CD4-positive, alpha-beta memory T cell (primary cell): ENCODE measurements at regions not wholly inside any gene's neighbourhood (a gene's known extent, or its start where the extent isn't known, plus 50 kb on each side); places are given as distances from the start of the nearest gene placed in this dataset.

ENCODE experiments used
- CTCF ChIA-PET: fragments of 350-600 bp; sonication (Branson Sonifier 250); formaldehyde crosslinking; loops from one replicate; lab custom pipeline; 2021; ENCODE audit warnings: inconsistent platforms; ENCODE audit not compliant: partially characterized antibody; lab: Charles Lee
- POLR2A ChIA-PET: fragments of 350-600 bp; sonication (Branson Sonifier 250); formaldehyde crosslinking; loops from one replicate; lab custom pipeline; 2021; ENCODE audit not compliant: partially characterized antibody; lab: Charles Lee
- DNase-seq, 5 donors: peaks; one replicate each; pipeline versions ENCODE4 v3.0.0 to v3.0.0-alpha.2; 2020 to 2022; ENCODE audit warnings: mixed read lengths in 1 of 5
- H3K27ac ChIP-seq: one replicate; pipeline ENCODE4 v1.7.0; 2013; ENCODE audit warnings: low read depth, low read length
- H3K27me3 ChIP-seq: 2 replicates; pipeline ENCODE4 v1.7.0; 2013; ENCODE audit warnings: mild to moderate bottlenecking, low read length, moderate library complexity; ENCODE audit not compliant: insufficient read depth
- H3K36me3 ChIP-seq: 2 replicates; pipeline ENCODE4 v1.7.0; 2013; ENCODE audit warnings: mild to moderate bottlenecking, low read length, moderate library complexity; ENCODE audit not compliant: insufficient read depth
- H3K4me1 ChIP-seq: 2 replicates; pipeline ENCODE4 v1.7.0; 2013; ENCODE audit warnings: mild to moderate bottlenecking, low read length, moderate library complexity; ENCODE audit not compliant: insufficient read depth
- H3K4me3 ChIP-seq, 2 donors: one replicate each; pipeline ENCODE4 v1.7.0; 2013; ENCODE audit warnings: low read length in 2 of 2, mild to moderate bottlenecking in 1 of 2
- H3K9me3 ChIP-seq, 2 donors: one replicate each; pipeline ENCODE4 v1.7.0; 2013; ENCODE audit warnings: low read length in 2 of 2, control low read depth in 1 of 2; ENCODE audit not compliant: control insufficient read depth in 1 of 2
- H3K27ac Mint-ChIP-seq, 7 donors: one replicate each; pipeline ENCODE4 v1.8.0; 2020 to 2021; ENCODE audit warnings: mixed read lengths in 7 of 7, mild to moderate bottlenecking in 6 of 7, inconsistent platforms in 3 of 7, moderate library complexity in 3 of 7
- H3K27me3 Mint-ChIP-seq, 2 donors: one replicate each; pipeline ENCODE4 v1.8.0; 2020 to 2021; ENCODE audit warnings: mixed read lengths in 2 of 2
- H3K36me3 Mint-ChIP-seq, 2 donors: one replicate each; pipeline ENCODE4 v1.8.0; 2020 to 2021; ENCODE audit warnings: mixed read lengths in 2 of 2, inconsistent platforms in 1 of 2, mild to moderate bottlenecking in 1 of 2
- H3K4me1 Mint-ChIP-seq, 4 donors: one replicate each; pipeline ENCODE4 v1.8.0; 2020 to 2021; ENCODE audit warnings: mixed read lengths in 4 of 4, mild to moderate bottlenecking in 1 of 4
- H3K4me3 Mint-ChIP-seq, 8 donors: one replicate each; pipeline ENCODE4 v1.8.0; 2020 to 2021; ENCODE audit warnings: mixed read lengths in 8 of 8, mild to moderate bottlenecking in 7 of 8, moderate library complexity in 6 of 8, inconsistent platforms in 3 of 8
- H3K9me3 Mint-ChIP-seq, 8 donors: one replicate each; pipeline ENCODE4 v1.8.0; 2020 to 2021; ENCODE audit warnings: mixed read lengths in 8 of 8, mild to moderate bottlenecking in 5 of 8, inconsistent platforms in 3 of 8, moderate library complexity in 1 of 8
- intact Hi-C: fragments of 100-400 bp; cut with micrococcal nuclease; formaldehyde crosslinking; loops from one replicate; pipeline ENCODE4 v1.15.1; 2023

DNA sequence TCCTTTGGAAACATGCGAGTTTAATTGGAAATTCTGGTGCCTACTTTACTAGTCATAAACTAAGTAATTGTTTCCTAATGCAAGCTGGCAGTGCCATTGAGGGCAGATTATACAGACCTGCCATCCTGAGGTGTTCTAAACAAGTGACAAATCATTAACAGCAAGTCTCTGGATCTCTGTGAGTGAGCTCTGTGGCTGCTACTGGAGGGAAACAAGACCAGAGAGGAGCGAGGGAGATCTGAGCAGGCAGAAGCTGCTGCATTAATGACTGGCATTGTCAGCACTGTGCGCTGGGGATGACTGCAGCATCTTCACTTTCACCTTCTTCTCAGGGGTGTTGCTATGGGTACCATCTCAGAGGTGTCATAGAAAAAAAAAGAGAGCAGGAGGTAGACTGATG, 308.4 kb upstream of the DPH6 start:
- H3K4me3 ChIP-seq = no peak overlapping the region
- H3K4me1 ChIP-seq = no peaks in the 10 kb centered on the region
- Mint-ChIP-seq H3K9me3 (peaks cover 0 to 2% (median 0%) of the 10 kb centered on the region in 8 donors), H3K27me3 (no peaks in the 10 kb centered on the region), H3K36me3 (no peaks in the 10 kb centered on the region), H3K4me1 (no peaks in the 10 kb centered on the region), H3K27ac (no peak overlapping the region), H3K4me3 (no peak overlapping the region)
- DNase-seq = no peak
- H3K9me3 ChIP-seq = no peaks in the 10 kb centered on the region
- ChIA-PET CTCF (no interaction called here), POLR2A (no interaction called here)
- H3K27me3 ChIP-seq = no peaks in the 10 kb centered on the region
- H3K36me3 ChIP-seq = no peaks in the 10 kb centered on the region
- H3K27ac ChIP-seq = no peak overlapping the region
- intact Hi-C loops = no loop called here

DNA sequence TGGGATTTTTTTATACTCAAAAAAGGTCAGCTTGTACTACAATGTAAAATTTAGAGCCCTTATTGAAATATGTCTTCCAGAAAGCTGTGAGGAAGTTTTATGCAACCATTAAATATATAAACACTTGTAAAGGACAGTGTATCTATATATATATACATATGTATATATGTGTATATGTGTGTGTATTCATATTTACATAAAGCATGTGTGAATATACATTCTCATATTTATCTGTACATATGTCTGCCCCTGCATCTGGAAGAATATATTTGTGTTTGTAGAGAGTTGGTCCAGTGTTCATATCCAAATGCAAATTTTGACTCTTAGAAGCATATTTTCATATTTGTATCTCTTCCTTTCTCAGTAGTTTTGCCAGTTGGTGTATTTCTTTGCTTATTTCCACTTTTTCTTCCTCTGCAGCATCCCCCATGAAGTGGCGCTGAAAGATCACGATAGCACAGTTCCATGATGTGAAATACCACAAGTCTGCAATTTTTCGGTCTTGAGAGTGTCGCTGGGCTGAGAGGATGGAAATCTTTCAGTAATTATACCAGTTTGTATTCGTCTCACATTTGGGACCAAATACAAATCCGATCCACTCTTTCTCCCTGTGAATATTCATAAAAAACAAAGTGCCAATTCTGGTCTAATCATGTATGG, 311.7 kb upstream of the DPH6 start:
- H3K36me3 ChIP-seq = no peaks in the 10 kb centered on the region
- Mint-ChIP-seq H3K27me3 (no peaks in the 10 kb centered on the region), H3K9me3 (peaks cover 0 to 2% (median 0%) of the 10 kb centered on the region in 8 donors), H3K4me3 (no peak overlapping the region), H3K36me3 (no peaks in the 10 kb centered on the region), H3K27ac (no peak overlapping the region), H3K4me1 (no peaks in the 10 kb centered on the region)
- no peaks in the 10 kb centered on the region for H3K27me3 ChIP-seq
- ChIA-PET POLR2A (no interaction called here), CTCF (no interaction called here)
- intact Hi-C loops = no loop called here
- H3K27ac ChIP-seq = no peak overlapping the region
- no peak overlapping the region for H3K4me3 ChIP-seq
- DNase-seq = no peak
- no peaks in the 10 kb centered on the region for H3K9me3 ChIP-seq
- H3K4me1 ChIP-seq = no peaks in the 10 kb centered on the region

DNA sequence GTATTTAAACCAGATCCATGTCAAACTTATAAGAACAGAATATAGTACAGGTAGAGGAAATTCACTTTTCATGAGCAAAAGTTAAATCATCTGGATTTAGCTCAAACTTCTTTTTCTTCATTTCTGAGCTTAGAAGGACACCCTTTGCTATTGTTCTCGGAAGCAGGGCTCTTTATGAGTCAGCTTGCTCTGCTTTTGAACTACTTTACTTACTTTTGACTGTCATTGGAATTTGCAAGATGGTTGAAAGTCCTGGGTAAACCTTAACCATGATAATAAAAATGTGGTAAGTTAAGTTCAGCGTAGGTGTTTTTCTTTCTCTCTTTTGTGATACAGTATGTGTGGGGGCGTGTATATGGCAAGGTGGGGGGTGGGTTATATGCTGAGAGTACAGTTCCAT, 312.7 kb upstream of the DPH6 start:
- H3K9me3 Mint-ChIP-seq = peaks cover 0 to 2% (median 0%) of the 10 kb centered on the region in 8 donors
- no peaks in the 10 kb centered on the region for H3K4me1 Mint-ChIP-seq
- no peak overlapping the region for H3K4me3 Mint-ChIP-seq
- Histone ChIP-seq H3K36me3 (no peaks in the 10 kb centered on the region), H3K27me3 (no peaks in the 10 kb centered on the region), H3K4me3 (no peak overlapping the region), H3K27ac (no peak overlapping the region), H3K4me1 (no peaks in the 10 kb centered on the region), H3K9me3 (no peaks in the 10 kb centered on the region)
- H3K27ac Mint-ChIP-seq = no peak overlapping the region
- POLR2A ChIA-PET = no interaction called here
- DNase-seq = no peak
- CTCF ChIA-PET = no interaction called here
- intact Hi-C loops = no loop called here
- H3K27me3 Mint-ChIP-seq = no peaks in the 10 kb centered on the region
- no peaks in the 10 kb centered on the region for H3K36me3 Mint-ChIP-seq

DNA sequence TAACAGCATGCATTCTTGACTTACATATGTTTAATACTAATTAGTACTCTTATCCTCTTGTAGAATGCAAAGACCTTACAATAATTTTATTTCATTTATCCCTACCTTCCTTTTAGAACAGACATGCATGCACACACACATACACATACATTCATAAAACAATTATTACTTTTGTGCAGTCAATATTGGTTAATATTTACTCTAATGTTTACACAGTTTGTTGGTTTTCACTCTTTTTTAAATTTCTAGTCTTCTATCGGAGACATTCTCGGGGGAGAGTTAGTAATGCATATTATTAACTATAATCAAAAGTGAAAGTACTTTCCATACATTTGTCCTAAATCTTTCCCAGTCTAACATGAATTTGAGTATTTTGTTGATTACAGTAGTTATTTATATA, 317.7 kb upstream of the DPH6 start:
- DNase-seq = no peak
- ChIA-PET POLR2A (no interaction called here), CTCF (no interaction called here)
- H3K36me3 ChIP-seq = no peaks in the 10 kb centered on the region
- no peaks in the 10 kb centered on the region for H3K9me3 ChIP-seq
- intact Hi-C loops = no loop called here
- peaks cover 0 to 4% (median 0%) of the 10 kb centered on the region in 8 donors for H3K9me3 Mint-ChIP-seq
- H3K4me1 ChIP-seq = no peaks in the 10 kb centered on the region
- no peak overlapping the region for H3K4me3 ChIP-seq
- no peaks in the 10 kb centered on the region for H3K36me3 Mint-ChIP-seq
- no peaks in the 10 kb centered on the region for H3K27me3 ChIP-seq
- no peaks in the 10 kb centered on the region for H3K27me3 Mint-ChIP-seq
- no peak overlapping the region for H3K27ac Mint-ChIP-seq
- no peaks in the 10 kb centered on the region for H3K4me1 Mint-ChIP-seq
- H3K4me3 Mint-ChIP-seq = no peak overlapping the region
- H3K27ac ChIP-seq = no peak overlapping the region

DNA sequence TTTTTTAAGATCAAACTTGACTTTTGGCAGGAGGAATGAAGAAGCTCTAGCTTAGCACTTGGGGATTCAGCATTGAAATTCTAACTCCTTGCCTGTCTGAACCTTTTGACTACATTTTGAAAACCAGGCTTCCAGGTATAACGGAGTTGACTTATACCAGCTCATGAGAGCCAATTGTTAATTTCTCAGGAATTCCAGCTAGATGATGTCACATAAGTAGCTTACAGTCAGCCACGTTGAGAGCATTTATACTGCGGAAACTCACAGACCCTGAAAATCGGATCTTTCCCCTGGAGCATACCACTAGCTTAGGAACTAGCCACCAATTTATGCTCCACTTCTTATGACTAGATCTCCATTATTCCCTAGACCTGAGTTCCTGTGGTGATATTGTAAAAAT, 321.4 kb upstream of the DPH6 start:
- Histone ChIP-seq H3K27me3 (no peaks in the 10 kb centered on the region), H3K4me1 (no peaks in the 10 kb centered on the region), H3K4me3 (no peak overlapping the region), H3K9me3 (no peaks in the 10 kb centered on the region), H3K27ac (no peak overlapping the region), H3K36me3 (no peaks in the 10 kb centered on the region)
- ChIA-PET POLR2A (no interaction called here), CTCF (no interaction called here)
- Mint-ChIP-seq H3K27me3 (no peaks in the 10 kb centered on the region), H3K27ac (no peak overlapping the region), H3K36me3 (no peaks in the 10 kb centered on the region), H3K4me1 (no peaks in the 10 kb centered on the region), H3K9me3 (peaks cover 0 to 4% (median 0%) of the 10 kb centered on the region in 8 donors), H3K4me3 (no peak overlapping the region)
- DNase-seq = no peak
- intact Hi-C loops = no loop called here

DNA sequence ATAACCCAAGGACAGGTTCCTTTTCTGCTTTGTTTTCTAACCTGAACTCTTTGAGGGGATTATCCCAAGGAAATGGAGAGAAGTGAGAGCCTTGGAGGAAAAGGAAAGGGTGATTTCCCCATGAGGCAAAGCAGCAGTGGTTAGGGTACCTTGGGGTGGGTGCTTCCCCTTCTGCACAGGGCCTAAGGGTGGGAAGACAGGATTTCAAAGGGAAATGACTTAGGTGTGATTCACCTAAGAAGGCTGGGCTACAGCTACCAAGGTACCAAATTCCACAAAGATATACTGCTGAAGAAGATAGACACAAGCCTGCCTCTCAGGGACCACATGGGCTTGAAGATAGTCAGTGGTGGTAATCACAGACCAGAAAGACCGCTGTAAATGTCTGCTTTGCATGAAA, 325.3 kb upstream of the DPH6 start:
- no peak overlapping the region for H3K27ac Mint-ChIP-seq

DNA sequence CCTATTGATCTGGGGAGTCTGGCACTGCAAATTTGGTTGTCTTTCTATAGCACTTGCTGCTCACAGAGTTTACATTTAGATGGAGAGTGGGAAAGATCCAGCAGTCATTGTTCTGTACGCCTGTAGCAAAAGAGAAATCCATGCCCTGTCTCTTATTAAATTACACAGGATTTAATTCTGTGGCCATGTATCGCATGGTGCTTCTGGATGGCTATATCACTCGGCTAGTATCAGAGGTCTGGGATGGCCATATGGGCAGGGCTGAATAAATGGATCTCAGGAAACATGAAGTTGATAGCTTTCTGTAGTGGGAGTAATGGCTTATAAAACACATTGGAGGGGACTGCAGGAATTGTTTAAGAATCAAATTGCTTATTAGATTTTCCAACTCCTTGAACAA, 325.8 kb upstream of the DPH6 start:
- intact Hi-C loops = no loop called here
- Mint-ChIP-seq H3K36me3 (no peaks in the 10 kb centered on the region), H3K4me1 (no peaks in the 10 kb centered on the region), H3K27me3 (no peaks in the 10 kb centered on the region), H3K9me3 (peaks cover 0 to 5% (median 0%) of the 10 kb centered on the region in 8 donors), H3K4me3 (no peak overlapping the region), H3K27ac (no peak overlapping the region)
- Histone ChIP-seq H3K4me1 (no peaks in the 10 kb centered on the region), H3K27ac (no peak overlapping the region), H3K9me3 (no peaks in the 10 kb centered on the region), H3K36me3 (no peaks in the 10 kb centered on the region), H3K27me3 (no peaks in the 10 kb centered on the region), H3K4me3 (no peak overlapping the region)
- POLR2A ChIA-PET = no interaction called here
- CTCF ChIA-PET = no interaction called here
- DNase-seq = no peak

More for the DNA sequence above, 325.3 kb upstream of the DPH6 start:
- ChIA-PET CTCF (no interaction called here), POLR2A (no interaction called here)
- no peaks in the 10 kb centered on the region for H3K27me3 ChIP-seq
- no peak overlapping the region for H3K4me3 Mint-ChIP-seq
- no peaks in the 10 kb centered on the region for H3K9me3 ChIP-seq
- DNase-seq = no peak
- H3K27ac ChIP-seq = no peak overlapping the region
- no peaks in the 10 kb centered on the region for H3K36me3 Mint-ChIP-seq
- no peaks in the 10 kb centered on the region for H3K36me3 ChIP-seq
- no peak overlapping the region for H3K4me3 ChIP-seq
- intact Hi-C loops = no loop called here
- H3K4me1 Mint-ChIP-seq = no peaks in the 10 kb centered on the region
- peaks cover 0 to 5% (median 0%) of the 10 kb centered on the region in 8 donors for H3K9me3 Mint-ChIP-seq
- H3K4me1 ChIP-seq = no peaks in the 10 kb centered on the region
- no peaks in the 10 kb centered on the region for H3K27me3 Mint-ChIP-seq

DNA sequence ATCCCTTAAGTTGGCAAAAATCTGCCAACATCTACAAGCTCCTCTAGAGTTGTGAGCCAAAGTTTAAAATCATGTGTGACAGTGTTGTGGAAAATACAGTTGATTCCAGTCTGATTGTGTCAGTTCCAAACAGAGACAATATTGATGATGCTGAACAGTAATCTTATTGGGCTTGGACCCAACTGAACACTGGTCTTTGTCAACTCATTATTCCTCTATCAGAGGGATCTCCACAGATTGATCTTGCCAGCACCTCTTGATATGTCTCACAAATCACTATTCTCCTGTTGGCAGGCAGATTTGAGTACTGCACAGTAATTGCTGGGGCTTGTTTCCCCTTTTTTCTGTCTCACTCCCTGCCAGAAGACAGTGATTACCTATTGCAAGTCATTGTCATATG, 326.6 kb upstream of the DPH6 start:
- no peak for DNase-seq
- CTCF ChIA-PET = no interaction called here
- Histone ChIP-seq H3K27me3 (no peaks in the 10 kb centered on the region), H3K27ac (no peak overlapping the region), H3K36me3 (no peaks in the 10 kb centered on the region), H3K9me3 (no peaks in the 10 kb centered on the region), H3K4me3 (no peak overlapping the region), H3K4me1 (no peaks in the 10 kb centered on the region)
- Mint-ChIP-seq H3K27me3 (no peaks in the 10 kb centered on the region), H3K9me3 (peaks cover 0 to 5% (median 0%) of the 10 kb centered on the region in 8 donors), H3K4me3 (no peak overlapping the region), H3K4me1 (no peaks in the 10 kb centered on the region), H3K36me3 (no peaks in the 10 kb centered on the region), H3K27ac (no peak overlapping the region)
- intact Hi-C loops = no loop called here
- POLR2A ChIA-PET = no interaction called here
